RPMI7951 (cell line): ENCODE measurements at regions not wholly inside any gene's neighbourhood (a gene's known extent, or its start where the extent isn't known, plus 50 kb on each side); places are given as distances from the start of the nearest gene placed in this dataset.

Experiments
- DNase-seq: peaks from one replicate; pipeline ENCODE4 v3.0.0-alpha.2; 2012; ENCODE audit warnings: low read depth

DNA sequence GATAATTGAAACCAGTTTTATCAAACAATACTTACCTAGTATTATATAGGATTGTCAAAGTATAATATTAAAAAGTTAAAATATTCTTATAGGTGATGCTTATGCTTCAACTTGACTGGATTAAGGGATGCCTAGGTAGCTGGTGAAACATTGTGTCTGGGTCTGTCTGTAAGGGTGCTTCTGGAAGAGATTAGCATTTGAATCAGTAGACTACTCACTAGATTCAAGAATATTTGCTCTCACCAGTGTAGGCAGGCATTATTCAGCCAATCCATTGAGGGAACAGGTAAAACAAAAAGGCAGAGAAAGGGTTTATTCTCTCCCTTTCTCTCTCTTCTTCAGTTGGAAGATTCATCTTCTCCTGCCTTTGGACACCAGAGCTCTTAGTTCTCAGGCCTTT lies 486.8 kb upstream of the GOLIM4 start:
- no peak for DNase-seq

DNA sequence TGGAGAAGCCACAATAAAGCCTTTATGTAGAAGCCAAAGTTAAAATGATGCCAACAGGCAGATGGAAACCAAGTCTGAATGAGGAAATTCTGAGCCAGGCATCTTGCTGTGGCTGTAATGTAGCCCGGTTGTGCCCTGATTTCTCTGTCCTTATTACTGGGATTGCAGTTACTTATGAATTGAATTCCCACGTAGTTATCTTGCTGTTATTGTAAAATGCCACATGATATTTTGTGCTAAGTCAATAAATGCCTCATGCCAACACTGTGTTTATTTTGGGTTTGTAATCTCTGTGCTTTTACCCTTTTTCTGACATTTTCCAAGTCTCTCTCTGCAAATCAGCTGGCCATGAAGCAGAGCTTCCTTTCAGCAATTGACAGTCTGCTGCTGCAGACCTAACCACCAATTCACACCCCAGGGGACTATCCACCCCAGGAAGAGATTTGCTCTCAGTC lies 486.1 kb upstream of the GOLIM4 start:
- no peak for DNase-seq

DNA sequence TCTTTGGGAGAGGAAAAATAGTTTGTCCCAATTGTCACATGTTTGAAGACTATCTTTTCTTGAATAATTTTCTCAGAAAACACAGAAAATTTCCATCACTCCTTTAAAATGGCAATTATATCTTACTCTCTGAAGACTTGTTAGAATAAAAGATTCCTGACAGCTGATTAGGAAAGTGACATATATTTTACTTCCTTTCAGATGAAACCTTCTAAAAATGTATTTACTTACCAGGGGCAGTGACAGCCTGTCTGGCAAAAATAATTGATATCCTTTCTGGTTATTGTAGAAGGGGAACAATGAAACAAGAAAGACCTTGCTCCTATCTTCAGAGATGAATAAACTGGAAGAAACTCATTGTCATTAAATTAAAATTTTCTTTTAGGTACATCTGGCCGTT lies 483.3 kb upstream of the GOLIM4 start:
- DNase-seq, result no peak

DNA sequence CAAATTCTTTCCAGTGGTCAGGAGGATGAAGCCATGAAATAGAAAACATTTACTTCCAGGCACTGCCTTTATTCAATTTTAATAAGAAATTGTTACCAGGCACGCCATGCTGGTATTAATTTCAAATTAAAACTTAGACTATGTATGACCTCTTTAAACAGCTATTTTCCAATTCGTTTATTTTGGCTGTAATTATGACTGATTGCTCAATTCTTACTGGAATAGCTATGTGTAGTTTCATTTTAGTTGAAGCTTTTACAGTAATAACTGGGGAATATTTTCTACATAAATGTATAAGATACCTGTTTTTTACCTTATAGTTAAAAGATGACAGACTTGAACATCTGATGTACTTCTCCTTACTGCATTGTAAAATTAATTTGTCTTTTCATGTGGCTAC lies 480.0 kb upstream of the GOLIM4 start:
- no peak for DNase-seq

DNA sequence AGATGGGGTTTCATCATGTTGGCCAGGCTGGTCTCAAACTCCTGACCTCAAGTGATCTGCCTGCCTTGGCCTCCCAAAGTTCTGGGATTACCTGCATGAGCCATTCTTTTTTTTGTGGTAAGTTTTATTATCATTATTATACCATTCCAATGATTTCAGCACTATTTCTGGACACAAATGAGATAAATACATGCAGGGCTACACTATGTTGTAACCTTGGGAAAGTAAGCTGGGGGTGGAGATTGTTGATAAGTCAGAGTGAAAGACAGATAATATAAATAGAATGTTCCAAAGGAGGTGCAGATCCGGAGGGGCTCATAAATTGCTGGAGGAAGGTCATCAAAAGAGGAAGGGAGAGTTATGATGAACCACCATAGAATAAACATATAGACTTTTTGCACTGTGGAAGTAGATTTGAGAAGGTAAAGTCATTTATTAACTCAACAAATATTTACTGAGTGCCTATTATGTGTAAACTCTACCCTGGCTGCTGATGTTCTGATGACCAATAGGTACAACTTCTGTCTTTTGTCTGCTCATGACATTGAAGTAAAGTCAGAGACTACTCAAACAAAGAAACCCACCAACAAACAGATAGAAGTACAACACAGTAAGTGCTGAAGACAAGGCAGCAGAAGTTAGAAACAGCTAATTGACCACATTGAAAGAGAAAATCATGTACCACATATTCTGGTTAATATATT lies 478.9 kb upstream of the GOLIM4 start:
- no peak for DNase-seq

DNA sequence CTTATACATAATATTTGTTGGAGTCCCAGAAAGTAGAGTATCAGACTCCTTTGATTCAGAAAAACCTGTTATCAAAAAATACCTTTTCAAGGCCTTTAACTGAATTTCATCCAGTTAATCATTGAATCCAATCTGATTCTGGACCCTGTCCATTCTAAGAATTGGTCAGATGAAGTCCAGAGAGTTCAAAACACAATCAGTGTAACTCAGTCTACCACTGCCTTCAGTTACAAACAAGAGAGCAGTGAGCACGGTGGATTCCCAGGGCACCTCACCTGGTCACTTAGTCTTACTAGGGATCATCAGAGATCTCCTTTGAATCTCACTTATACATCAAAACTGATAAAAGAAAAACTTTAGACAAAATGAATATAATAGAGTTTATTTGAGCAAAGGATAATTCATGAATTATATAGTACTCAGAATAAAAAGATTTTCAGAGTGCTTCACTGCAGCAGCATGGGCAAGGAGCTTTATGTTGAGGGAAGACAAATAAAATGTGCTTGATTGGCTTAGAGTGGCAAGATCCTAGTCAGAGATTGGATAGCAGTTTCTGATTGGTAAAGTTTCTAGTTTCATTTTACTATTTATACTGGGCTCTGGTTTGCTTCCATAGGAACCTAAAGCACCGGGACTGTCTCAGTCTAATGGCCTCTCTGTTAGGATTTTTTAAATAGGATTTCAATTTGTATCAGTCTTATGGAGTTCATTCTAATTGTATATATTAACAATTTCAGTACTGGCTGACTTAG lies 474.9 kb upstream of the GOLIM4 start:
- DNase-seq, result no peak

DNA sequence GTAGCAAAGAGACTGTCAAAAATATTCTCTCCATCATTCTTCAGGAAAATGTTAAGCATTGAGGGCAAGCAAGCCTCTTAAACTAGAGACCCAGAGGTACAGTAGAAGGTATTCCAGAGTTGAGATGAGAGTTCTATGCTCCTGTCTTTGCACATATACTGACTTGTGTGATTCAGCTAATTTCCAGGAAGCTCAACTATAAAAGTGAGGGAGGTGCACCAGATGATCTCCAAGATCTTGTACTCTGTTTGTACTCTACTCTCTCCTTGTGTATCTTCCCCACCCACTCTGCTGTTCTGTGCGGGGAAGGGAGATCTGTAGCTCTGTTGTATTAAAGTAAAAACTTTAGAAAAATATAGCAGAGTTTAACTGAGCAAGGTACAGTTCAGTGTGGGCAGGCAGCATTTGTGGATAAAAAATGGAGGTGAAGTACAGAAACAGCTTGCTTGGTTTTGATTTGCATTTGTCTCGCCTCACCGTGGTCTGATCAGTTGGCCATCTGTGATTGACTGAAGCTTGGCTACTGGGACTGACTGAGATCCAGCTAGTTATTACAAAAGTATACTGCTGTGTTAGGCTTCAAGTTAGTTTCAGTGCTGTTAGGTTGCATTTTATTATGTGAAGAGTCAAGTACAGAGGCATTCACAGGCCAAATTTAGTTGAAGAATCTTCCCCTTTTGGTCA lies 463.1 kb upstream of the GOLIM4 start:
- DNase-seq, result no peak

DNA sequence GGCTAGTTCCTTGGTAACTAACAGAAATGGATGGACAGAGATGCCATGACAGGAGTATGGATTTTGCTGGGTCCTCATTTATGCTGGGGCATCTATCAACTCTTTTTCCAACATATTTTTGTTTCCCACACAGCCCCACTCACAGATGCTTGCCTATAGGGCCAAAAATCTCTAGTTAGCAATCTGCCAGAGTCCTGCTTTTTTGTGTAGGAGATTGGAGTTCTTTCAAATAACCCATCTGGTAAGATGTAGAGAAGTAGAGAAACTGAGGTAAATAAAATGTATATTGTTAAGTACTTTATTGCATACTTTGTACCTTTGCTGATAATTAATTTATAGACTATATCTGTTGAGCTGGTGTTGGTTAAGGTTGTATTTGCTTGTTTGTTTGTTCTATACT lies 456.5 kb upstream of the GOLIM4 start:
- no peak for DNase-seq

DNA sequence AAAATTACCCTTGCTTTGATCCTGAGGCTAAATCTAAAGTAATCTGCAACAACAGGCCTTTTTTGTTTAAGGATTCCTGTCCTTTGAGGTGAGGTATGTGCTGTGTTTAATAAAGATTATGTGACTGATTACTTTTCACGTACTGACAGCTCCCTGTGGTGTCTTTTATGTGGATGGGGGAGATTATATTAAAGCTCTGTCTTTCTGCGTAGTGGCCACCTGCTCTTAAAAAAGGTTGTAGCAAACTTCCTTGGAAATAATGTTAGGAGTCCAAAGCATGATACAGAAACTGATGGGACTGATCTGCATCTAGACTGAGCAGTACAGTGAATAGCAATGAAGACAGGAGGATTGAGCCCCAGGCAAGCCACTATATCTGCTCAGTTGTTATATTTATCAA lies 453.0 kb upstream of the GOLIM4 start:
- DNase-seq, result no peak

DNA sequence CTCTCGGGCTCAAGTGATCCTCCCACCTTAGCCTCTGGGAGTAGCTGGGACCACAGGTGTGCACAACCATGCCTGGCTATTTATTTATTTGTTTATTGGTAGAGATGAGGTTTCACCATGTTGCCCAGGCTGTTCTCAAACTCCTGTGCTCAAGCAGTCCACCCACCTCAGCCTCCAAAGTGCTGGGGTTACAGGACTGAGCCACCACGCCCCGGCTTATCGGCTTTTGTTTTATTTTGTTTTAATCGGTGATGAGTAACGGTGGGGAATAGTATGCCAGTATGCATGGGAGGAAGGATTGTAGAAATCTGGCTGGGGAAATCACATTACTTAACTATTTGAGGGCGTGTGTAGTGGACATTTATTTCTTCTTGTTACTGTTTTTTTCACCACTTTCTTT lies 451.0 kb upstream of the GOLIM4 start:
- no peak for DNase-seq

DNA sequence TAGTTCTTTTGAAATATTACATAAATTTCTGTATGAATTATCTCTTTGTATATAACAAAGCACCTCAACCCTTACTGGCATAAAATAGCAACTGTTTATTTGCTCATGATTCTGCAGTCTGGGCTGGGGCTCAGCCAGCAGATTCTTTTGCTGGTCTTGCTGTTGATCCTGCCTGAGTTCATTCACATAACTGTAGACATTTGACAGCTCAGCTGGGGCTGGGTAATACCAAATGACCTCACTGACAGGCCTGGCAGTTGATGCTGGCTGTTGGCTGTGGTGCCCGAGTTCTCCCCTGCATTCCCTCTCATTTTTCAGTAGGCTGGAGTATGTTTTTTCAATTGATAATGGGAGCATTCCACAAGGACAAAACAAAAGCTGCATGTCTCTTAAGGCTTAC lies 449.9 kb upstream of the GOLIM4 start:
- DNase-seq, result no peak

DNA sequence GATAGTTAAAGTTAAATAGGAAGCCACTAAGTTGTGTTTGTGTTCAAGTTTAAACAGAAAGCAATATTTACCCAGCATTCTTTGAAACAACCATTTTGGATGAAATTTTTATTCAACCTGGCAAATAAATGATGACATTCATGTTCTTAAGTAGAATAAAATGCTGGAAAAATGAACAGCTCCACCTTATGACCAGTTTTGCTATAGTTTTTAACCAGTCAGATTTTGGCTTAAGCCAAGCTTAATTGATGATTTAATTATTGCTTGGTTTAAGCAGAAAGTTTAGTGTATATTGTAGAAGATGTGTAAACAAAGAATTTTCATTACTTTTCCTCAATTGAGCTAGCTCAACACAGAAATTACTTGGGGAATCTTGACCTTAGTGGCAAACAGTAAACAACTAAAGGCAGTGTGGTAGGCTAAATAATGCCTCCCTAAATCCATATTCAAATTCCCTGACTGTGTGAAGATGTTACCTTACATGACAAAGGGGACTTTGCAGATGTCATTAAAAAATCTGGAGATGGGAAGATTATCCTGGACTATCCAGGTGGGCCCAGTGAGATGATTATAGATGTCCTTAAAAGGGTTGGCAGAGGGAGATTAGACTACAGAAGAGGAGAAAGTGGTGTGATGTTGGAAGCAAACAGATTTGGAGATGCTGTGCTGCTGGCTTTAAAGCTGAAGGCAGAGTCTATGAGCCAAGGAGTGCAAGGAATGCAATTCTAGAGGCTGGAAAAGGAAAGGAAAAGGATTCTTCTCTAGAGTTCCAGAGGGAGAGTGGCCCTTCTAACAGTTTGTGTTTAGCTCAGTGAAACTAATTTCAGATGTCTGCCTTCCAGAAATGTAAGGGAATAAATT lies 448.6 kb upstream of the GOLIM4 start:
- no peak for DNase-seq

DNA sequence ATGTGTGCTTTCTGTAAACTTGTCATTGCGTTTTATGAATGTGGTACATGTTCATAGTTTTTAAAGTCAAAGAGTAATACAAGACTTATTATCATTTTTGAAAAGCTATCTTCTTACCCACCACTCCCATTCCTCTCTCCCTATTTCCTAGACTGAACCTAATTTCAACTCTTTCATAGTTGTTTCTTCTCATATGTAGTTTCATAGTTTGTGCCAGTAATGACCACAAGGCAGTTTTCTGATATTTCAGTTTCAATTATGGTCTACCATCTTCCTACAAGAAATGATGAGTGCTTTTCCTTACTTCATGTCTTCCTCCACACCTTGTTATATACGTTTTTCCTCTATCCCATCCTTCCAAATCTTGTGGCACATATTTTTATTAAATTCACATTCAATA lies 445.0 kb upstream of the GOLIM4 start:
- DNase-seq, result no peak

DNA sequence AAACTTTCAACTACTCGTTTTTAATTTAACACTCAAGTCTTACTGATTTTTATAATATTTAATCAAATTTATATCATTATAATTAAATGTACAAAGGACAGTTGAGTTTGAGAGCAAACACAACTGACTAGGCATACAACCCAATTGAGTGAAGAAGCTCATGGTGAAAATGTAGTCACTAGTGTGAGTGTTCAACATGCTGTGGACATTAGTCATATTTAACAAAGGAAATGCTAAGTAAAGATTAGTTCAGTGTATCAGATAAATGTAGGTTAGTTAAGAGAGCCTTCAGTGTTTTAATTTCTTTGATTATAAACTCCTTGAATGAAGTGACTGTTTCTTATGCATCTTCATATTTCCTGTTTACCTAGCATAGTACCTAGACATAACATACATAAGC lies 444.2 kb upstream of the GOLIM4 start:
- DNase-seq, result no peak

DNA sequence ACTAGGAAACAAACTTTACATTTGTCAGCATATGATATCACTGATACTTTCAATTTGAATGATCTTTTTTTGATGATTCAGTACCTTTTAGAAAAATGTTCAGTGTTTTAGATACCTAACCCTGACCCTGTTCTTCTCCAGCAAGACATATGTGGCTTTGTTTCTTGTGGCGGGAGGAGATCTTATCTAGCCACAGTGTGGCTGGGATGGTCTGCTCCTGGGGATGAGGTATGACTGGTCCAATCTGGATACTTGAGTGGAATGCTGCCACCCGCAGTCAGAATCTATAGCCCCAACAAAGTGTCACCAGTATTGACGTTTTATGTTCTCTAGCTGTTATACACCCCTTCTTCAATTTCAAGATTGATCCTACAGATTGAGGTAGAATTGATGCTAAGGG lies 439.0 kb upstream of the GOLIM4 start:
- no peak for DNase-seq

DNA sequence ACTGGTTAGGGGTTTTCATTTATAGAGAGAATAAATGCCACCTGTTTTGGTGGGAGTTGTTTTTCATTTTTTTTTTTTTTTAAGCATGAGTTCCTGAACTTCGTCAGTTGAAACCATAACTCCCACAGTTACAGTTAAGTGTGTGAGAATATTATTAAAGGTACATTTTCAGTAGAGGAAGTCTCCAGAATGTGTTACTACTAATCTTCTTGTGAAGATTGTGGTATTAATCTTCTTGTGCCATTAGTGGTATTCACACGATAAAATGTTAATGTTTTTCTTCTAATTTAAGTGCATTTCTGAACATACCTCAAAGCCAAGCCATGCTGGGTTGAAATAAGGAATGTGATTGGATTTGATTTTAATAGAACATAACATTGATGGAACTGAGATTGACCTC lies 437.9 kb upstream of the GOLIM4 start:
- DNase-seq, result no peak

DNA sequence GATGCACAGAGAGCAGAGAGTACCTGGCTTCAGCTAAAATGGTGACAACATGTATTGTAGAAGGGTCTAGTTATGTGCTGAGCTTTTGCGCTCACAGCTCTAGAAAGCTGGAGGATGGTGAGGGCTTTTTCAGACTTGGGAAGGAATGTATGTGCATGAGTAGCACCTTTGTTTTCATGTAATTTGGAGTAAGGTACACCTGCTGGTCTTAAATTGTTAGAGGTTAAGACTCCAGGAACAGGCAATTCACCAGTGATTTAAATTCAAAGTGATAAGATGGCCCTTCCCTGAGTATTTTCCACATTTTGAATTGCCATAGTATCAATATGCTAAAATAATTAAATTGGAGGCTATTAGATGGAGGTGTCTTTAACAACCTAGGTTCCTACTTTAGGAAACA lies 436.4 kb upstream of the GOLIM4 start:
- no peak for DNase-seq

DNA sequence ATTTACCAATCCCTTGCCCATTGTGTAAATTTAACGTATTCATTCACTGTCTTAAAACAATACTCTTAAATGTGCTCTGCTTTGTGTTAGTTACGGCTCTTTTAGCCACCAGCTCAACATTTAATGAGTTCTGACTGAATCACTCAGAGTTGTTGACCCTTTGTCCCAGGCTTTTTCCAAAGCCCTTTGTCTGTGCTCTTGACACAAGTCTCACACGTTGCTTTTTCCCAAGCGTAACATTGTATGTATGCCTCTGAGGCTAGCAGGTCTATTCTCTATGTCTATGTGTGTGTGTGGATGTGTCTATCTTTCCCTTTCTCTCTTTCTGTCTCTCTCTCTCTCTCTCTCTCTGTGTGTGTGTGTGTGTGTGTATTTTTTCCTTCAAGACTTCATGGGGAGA lies 435.4 kb upstream of the GOLIM4 start:
- no peak for DNase-seq

DNA sequence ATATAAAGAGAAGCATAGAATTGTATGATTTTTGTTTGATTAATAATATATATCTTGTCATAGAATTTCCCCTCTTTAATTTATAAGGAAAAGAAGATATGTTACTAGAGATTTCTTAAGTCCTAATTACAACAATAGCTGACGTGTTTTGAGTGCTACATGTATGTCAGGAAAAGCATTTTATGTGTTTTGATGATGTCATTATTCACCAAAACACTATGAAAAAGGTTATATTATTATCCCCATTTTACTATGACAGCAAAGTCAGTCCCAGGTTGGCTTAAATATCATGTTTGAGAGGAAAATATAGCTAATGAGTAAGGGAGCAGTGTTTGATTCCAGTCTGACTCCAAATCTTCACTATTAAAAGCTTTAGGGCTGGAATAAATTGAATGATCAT lies 428.4 kb upstream of the GOLIM4 start:
- no peak for DNase-seq

DNA sequence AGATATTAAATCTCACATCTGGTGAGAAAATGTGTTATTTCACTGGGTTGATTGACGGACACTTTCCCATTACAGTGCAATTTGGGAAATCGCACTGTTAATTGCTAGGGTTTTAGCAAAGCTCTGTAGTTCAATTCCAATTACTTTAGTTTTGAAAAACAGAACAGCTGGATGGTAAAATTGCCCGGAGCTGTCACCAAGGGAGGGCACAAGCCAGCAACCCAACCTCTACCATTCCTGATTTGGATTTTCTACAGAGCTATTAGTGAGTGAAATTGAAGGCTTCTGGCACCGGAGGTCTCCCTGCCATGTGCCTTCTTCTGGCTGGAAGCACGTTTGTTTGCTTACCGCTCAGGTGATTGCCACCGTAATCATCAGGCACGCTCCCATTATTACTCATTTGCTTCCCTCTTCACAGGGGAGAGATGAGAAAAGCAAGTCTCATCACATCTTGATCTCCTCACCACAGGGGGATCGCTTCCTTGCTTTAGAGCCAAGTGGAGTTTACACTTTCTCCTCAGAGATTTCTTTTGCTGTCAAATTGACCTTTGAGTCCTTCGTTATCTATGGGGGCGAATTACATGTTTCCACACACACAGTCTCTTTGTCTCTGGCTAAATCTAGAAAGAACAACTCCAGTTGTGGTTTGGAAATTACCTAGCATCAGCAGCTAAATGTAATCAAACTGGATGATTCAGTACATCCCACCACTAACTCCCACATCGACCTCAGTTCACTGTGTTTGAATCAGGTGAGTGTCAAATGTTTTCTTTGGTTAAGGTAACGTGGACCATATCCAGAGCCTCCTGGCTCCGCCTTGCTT lies 421.7 kb upstream of the GOLIM4 start:
- no peak for DNase-seq

DNA sequence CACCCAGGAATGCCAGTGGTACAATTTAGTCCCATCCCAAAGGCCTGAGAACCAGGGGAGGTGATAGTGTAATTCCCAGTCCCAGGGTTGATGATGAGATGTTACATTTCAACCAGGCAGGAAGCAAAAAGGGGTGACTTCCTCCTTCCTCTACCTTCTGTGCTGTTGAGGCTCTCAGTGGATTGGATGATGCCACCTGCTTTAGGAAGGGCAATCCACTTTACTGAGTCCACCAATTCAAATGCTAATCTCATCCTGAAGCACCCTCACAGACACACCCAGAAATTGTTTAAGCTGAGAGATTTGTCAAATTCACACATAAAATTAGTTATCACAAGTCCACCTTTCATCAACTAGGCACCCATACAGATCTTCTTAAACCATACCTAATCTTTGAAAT lies 418.5 kb upstream of the GOLIM4 start:
- no peak for DNase-seq
